SK-N-DZ (cell line): ENCODE measurements at regions not wholly inside any gene's neighbourhood (a gene's known extent, or its start where the extent isn't known, plus 50 kb on each side); places are given as distances from the start of the nearest gene placed in this dataset.
"Not testable (repeated sequence)": the region's sequence is repeated elsewhere in the genome, so short reads cannot be mapped to it uniquely, and the experiment has no call there.

Experiments
- DNase-seq: peaks from one replicate; pipeline ENCODE4 v3.0.0-alpha.2; 2015; ENCODE audit warnings: low spot score

- peak; percentile 55 for DNase-seq
Measured at GRCh38 chr11:91066456-91067047, 843.7 kb upstream of the CHORDC1 start.

DNA sequence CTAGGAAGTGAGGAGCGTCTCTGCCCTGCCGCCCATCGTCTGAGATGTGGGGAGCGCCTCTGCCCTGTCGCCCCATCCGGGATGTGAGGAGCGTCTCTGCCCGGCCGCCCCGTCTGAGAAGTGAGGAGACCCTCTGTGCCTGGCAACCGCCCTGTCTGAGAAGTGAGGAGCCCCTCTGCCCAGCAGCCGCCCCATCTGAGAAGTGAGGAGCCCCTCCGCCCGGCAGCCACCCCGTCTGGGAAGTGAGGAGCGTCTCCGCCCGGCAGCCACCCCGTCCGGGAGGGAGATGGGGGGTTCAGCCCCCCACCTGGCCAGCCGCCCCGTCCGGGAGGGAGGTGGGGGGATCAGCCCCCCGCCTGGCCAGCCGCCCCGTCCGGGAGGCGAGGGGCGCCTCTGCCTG lies 840.5 kb upstream of the CHORDC1 start:
- DNase-seq: not testable (repeated sequence)

GRCh38 chr11:91047882-91048281 lies 825.0 kb upstream of the CHORDC1 start:
- DNase-seq: no peak

- DNase-seq: no peak
Measured at GRCh38 chr11:91046261-91046660, 823.4 kb upstream of the CHORDC1 start.

- no peak for DNase-seq
Measured at GRCh38 chr11:91041626-91042025, 818.8 kb upstream of the CHORDC1 start.

DNA sequence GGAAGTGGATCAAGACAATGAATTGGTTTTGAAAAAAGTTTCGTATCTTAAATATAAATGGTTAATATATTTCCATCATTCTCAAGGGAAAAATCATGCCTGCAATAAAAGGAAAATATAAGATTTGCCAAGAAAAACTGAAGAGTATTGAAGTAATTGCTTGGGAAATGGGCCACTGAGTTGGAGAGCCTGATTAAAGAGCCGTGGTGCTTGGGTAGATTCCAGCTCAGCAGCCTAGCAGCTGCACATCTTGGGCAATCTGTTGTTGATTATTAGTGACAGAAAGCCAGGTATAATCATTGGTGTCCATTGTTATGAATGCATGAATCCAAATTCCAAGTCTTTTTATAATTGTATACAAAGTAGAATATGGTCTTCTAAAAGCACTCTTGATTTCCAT lies 800.9 kb upstream of the CHORDC1 start:
- no peak for DNase-seq

DNA sequence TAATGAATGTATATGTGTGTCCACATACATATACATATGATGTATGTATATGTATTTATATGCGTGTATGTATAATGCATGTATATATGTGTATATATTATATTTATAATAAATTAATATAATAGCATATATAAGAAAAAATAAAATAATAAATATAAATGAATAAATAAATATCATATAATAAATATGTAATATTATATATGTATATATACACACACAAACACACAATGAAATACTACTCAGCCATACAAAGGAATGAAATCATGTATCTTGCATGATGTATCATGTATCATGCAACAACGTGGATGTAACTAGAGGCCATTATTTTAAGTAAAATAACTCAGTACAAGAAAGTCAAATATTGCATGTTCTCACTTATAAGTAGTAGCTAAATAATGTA lies 788.7 kb upstream of the CHORDC1 start:
- no peak for DNase-seq

GRCh38 chr11:91005458-91005857 lies 782.6 kb upstream of the CHORDC1 start:
- DNase-seq: no peak

GRCh38 chr11:90997241-90997640 lies 774.4 kb upstream of the CHORDC1 start:
- no peak for DNase-seq

DNA sequence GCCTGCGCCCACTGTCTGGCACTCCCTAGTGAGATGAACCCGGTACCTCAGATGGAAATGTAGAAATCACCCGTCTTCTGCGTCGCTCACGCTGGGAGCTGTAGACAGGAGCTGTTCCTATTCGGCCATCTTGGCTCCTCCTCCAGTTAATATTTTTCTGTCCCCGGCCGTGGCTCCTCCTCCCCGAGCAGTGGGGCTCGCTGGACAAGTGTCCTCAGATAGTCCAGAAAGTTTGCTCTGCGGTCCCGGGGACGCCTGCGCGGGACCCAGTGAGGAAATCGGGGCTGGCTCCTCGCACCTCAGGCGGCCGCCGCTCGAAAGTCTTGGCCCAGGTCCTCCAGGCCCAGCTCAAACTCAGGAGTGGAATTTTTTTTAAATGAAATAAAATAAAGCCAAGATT lies 749.3 kb upstream of the CHORDC1 start:
- not testable (repeated sequence) for DNase-seq

DNA sequence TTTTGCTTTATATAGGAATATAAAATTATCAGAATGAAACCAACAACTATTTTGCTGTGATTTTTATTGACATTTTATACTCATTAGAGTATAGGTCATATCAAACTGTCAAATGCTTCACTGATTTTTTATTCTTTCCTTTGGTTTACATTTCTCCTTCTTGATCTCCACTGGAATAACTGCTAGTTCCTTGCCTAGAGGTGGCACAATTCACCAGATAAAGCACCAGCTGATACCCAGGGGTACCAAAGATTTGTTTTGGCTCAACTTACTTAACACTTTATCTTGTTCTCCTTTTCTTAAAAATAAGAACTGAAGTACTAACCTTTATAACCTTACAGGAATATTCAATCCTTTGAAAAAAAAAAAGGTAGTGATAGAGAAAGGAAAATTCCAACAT lies 725.1 kb upstream of the CHORDC1 start:
- DNase-seq: no peak

DNA sequence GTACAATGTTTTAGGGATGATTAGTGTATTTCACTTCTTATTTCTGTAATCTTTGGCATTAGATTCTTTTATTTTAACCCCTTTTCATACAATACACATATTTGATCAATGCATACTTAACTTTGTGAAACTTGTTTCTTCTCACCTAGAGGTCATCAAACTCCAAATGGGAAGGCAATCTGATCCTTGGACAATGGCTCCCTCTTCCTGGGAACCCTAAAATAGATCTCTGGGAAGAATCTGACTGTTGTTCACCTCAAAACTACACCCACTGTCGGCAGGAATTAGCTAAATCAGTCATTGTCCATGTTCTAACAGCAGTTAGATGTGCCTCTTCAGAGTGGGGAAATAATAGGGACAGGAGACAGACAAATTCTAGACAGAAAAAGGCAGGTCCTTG lies 707.4 kb upstream of the CHORDC1 start:
- DNase-seq: no peak

DNA sequence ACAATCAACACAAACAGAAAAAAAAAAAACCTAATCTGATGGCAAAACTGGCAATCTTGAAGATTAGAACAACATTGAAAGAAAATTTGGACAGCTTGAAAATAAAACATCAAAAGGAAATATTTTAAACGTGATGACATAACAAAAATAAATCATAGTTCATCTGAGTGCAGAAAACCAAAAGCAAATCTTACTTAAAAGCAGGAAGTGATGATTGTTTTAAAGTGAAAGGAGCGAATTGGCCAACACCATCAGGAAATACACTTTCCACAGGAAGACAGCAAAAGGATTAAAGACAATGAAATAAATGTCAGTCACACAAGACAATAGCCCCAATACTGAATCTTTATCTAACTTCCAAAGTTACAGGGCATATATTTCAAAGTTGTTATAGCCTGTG lies 696.5 kb upstream of the CHORDC1 start:
- DNase-seq: no peak

- DNase-seq: no peak
Measured at GRCh38 chr11:90916706-90917105, 693.9 kb upstream of the CHORDC1 start.

- peak; percentile 59 for DNase-seq
Measured at GRCh38 chr11:90913131-90913668, 690.4 kb upstream of the CHORDC1 start.

GRCh38 chr11:90912631-90913030 lies 689.8 kb upstream of the CHORDC1 start:
- no peak for DNase-seq

DNA sequence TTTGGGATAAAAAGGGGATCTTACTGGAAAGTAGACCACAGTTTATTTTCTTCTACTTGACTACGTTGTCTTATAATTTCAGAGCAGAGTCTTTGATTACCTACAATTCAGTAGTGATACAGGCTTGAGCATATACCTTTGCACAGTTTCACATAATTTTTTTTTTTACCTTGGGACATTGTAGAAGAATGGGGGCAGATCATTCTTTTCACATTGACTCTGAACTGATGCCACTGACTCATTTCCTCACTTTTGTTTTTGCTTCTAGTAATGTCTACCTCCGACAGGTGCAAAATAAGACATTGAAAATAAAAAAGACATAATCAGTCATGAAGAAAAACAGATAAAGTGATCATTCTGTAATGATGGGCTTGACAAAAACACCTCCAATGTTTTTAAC lies 688.3 kb upstream of the CHORDC1 start:
- no peak for DNase-seq

GRCh38 chr11:90908074-90908473 lies 685.2 kb upstream of the CHORDC1 start:
- DNase-seq: no peak

- DNase-seq: no peak
Measured at GRCh38 chr11:90895850-90896249, 673.0 kb upstream of the CHORDC1 start.

GRCh38 chr11:90890347-90890746 lies 667.5 kb upstream of the CHORDC1 start:
- DNase-seq: no peak

GRCh38 chr11:90884181-90884580 lies 661.3 kb upstream of the CHORDC1 start:
- no peak for DNase-seq

DNA sequence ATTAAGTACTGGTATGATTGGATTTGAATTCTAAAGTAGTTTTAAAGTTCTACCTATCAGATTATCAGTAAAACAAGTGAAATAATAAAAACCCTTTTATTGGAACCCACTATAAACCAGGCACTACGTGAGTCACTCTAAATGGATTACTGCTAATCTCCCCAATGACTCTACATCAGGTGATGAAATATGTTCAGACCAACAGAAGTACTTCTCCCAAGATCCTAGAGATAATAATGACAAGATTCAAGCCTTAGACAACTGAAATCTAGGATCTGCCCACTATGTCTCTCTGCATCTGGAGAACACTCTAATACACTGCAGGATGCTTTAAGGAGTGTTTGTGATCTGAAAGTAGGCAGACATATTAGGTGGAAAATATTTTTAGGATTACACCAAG lies 652.1 kb upstream of the CHORDC1 start:
- peak; percentile 71 for DNase-seq

DNA sequence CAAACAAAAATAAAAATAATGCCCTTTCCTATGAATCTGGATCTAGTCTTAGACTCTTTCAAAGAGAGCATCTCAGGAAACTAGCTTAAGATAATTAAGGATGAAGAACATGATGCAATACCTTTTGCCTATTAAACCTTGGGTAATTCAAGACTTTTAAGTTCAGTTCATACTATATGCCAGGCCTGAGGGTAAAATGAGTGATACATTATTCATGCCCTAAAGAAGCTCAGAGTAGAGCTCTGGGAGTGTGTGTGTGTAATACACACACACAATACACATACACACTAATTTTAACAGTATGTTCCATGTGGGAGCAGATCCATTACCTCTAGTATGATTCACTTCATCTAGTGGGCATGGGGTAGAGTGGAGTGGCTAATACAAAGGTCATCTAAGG lies 651.4 kb upstream of the CHORDC1 start:
- DNase-seq: no peak

DNA sequence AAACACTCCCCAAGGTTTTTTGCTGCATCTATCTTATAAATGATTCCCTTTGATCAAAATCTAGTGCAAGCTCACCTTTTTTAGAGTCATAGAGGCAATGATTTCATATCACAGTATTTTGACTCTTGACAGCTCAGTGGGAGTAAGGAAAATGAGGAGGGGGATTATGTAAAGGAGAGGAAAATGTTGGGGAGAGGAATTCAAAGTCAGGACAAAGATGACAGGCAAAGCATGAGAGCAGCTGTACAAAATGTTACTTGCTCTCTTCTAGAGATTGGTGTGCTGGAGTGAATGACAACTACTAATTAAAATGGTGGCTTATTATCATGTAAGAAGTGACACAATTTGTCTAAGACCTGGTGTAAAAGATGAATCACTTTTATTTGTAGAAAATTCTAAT lies 644.6 kb upstream of the CHORDC1 start:
- no peak for DNase-seq
